Lung (tissue), 11 donors: ENCODE measurements at regions not wholly inside any gene's neighbourhood (a gene's known extent, or its start where the extent isn't known, plus 50 kb on each side); places are given as distances from the start of the nearest gene placed in this dataset.
A peak's percentile ranks its signal among the peaks of the same experiment; 100 is the strongest.

ENCODE experiments used
- ATAC-seq: fragments of 200-7000 bp; cut with Tn5 transposase; one replicate; pipeline ENCODE4 v1.9.1; 2020; ENCODE audit warnings: moderate number of reproducible peaks; ENCODE audit not compliant: insufficient read depth, low FRiP score
- DNase-seq, 3 donors: peaks; one replicate each; pipeline ENCODE4 v3.0.0-alpha.2; 2013 to 2017
- H3K27ac ChIP-seq, 2 donors: one replicate each; pipeline ENCODE4 v1.5.1; 2013; ENCODE audit warnings: mild to moderate bottlenecking in 2 of 2, moderate library complexity in 2 of 2, control low read depth in 1 of 2, inconsistent platforms in 1 of 2, low read depth in 1 of 2, low read length in 1 of 2
- H3K27me3 ChIP-seq, 3 donors: one replicate each; pipeline ENCODE4 v1.5.1; 2013; ENCODE audit warnings: low read length in 2 of 3; ENCODE audit not compliant: control insufficient read depth in 3 of 3, insufficient read depth in 3 of 3
- H3K36me3 ChIP-seq, 4 donors: one replicate each; pipeline ENCODE4 v1.5.1; 2013; ENCODE audit warnings: low read length in 4 of 4, mild to moderate bottlenecking in 1 of 4, moderate library complexity in 1 of 4; ENCODE audit not compliant: control insufficient read depth in 4 of 4, insufficient read depth in 4 of 4
- H3K4me1 ChIP-seq, 5 donors: one replicate each; pipeline ENCODE4 v1.5.1; 2013; ENCODE audit warnings: low read length in 5 of 5, mild to moderate bottlenecking in 2 of 5, moderate library complexity in 1 of 5; ENCODE audit not compliant: control insufficient read depth in 5 of 5, insufficient read depth in 5 of 5
- H3K4me3 ChIP-seq: one replicate; pipeline ENCODE4 v1.5.1; 2013; ENCODE audit warnings: mild to moderate bottlenecking, control low read depth, moderate library complexity
- H3K9ac ChIP-seq, 2 donors: one replicate each; pipeline ENCODE4 v1.5.1; 2013; ENCODE audit warnings: low read length in 2 of 2, control low read depth in 1 of 2; ENCODE audit not compliant: insufficient read depth in 1 of 2
- H3K9me3 ChIP-seq, 4 donors: one replicate each; pipeline ENCODE4 v1.5.1; 2013; ENCODE audit warnings: low read length in 3 of 4, mild to moderate bottlenecking in 1 of 4, moderate library complexity in 1 of 4; ENCODE audit not compliant: control insufficient read depth in 4 of 4, insufficient read depth in 3 of 4
- CTCF ChIP-seq: IDR thresholded peaks from 2 replicates; pipeline ENCODE4 v1.5.1; 2012; ENCODE audit warnings: mild to moderate bottlenecking; ENCODE audit errors: control extremely low read depth, extremely low read depth
- whole genome bisulfite sequencing, 2 donors: extraction: QIAGEN DNeasy Blood & Tissue Kit; methylation state at CpG; one replicate each; pipeline ENCODE4 v1.1.7; 2013; 5-methylcytosine and 5-hydroxymethylcytosine counted together
- donor health status: control.
- donor health status: control.
- donor health status: Bipolar disorder and iron deficiency.
- donor health status: healthy.
- donor health status: DM: yes; HTN: yes; CAD: no.

DNA sequence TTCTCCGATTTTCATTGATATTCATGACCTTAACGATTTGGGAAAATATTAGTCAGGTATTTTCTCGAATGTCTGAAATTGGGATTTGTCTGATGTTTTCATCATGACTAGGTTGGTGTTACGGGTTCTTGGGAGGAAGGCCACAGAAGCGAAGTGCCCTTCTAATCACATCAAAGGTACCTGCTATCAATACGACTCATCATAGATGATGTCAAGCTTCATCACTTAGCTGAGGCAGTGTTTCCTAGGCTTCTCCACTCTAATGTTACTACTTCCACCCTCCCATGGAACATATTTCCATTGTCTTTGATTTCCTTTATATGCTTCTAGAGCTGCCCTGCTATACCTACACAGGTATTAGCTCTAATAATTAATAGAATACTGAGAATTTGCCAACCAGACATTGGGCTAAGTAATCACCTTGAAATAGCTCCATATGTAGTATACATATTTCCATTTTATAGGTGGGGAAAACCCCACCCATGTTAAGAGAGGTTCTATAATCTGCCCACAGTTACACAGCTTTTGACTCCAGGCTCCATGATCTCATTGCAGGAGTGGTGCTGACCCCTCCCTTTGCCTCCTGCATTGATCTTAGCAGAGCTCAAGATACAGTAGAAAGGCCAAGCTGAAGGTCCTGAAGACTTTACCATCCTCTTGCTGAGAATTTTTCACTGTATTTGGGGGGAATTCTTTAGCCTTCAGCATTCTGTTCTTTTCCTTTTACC is 238.6 kb upstream of the ADAMTSL1 start:
- Histone ChIP-seq H3K27ac (no peak overlapping the region), H3K27me3 (no peaks in the 10 kb centered on the region), H3K4me1 (peaks cover 0 to 5% (median 0%) of the 10 kb centered on the region in 5 donors), H3K9me3 (no peaks in the 10 kb centered on the region), H3K36me3 (no peaks in the 10 kb centered on the region), H3K9ac (no peak overlapping the region), H3K4me3 (no peak overlapping the region)
- 92 to 94% methylated on average over 6 of the region's 6 CpGs for WGBS, 2 donors
- ATAC-seq = no peak
- no peak for DNase-seq
- no peak for TF ChIP-seq CTCF

DNA sequence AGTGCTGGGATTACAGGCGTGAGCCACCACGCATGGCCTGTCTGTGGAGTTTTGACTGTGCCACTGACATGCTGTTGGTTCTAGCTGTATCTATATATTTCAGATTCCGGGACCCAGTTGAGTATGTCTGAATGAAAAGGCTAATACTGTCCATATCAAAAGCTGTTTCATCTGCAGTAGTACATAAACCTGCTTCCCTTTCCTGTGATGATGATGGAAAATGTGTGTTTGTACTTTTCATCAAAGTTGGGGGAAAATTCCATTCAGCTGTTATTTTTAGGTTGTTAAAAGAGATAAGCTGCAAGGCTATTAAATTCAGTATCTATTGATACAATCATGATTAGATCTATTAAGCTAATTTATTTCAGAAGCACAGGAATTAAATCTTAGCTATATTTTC is 237.6 kb upstream of the ADAMTSL1 start:
- no peak overlapping the region for H3K4me3 ChIP-seq
- WGBS, 2 donors = 93 to 99% methylated on average over 3 of the region's 3 CpGs
- ATAC-seq (no peak), DNase-seq (no peak)
- no peak overlapping the region for H3K27ac ChIP-seq
- no peaks in the 10 kb centered on the region for H3K36me3 ChIP-seq
- TF ChIP-seq CTCF = no peak
- H3K4me1 ChIP-seq = peaks cover 0 to 5% (median 0%) of the 10 kb centered on the region in 5 donors
- no peaks in the 10 kb centered on the region for H3K27me3 ChIP-seq
- no peaks in the 10 kb centered on the region for H3K9me3 ChIP-seq
- no peak overlapping the region for H3K9ac ChIP-seq

- 71 to 84% methylated on average over 3 of the region's 3 CpGs for WGBS, 2 donors
- Histone ChIP-seq H3K9ac (no peak overlapping the region), H3K4me1 (peaks cover 0 to 5% (median 0%) of the 10 kb centered on the region in 5 donors), H3K36me3 (no peaks in the 10 kb centered on the region), H3K27me3 (no peaks in the 10 kb centered on the region), H3K27ac (no peak overlapping the region), H3K9me3 (no peaks in the 10 kb centered on the region), H3K4me3 (no peak overlapping the region)
- ATAC-seq (no peak), DNase-seq (no peak)
- no peak for TF ChIP-seq CTCF
Observed at GRCh38 chr9:18237776-18238175, 236.2 kb upstream of the ADAMTSL1 start.

GRCh38 chr9:18238254-18238653 is 235.7 kb upstream of the ADAMTSL1 start:
- peaks cover 0 to 5% (median 0%) of the 10 kb centered on the region in 5 donors for H3K4me1 ChIP-seq
- ATAC-seq (peak; percentile 67), DNase-seq (no peak)
- no peaks in the 10 kb centered on the region for H3K36me3 ChIP-seq
- no peaks in the 10 kb centered on the region for H3K27me3 ChIP-seq
- no peak overlapping the region for H3K27ac ChIP-seq
- no peak overlapping the region for H3K9ac ChIP-seq
- 62 to 65% methylated on average over 2 of the region's 2 CpGs for WGBS, 2 donors
- no peaks in the 10 kb centered on the region for H3K9me3 ChIP-seq
- TF ChIP-seq CTCF = no peak
- no peak overlapping the region for H3K4me3 ChIP-seq
